ENCODE measurements at regions not wholly inside any gene's neighbourhood (a gene's known extent, or its start where the extent isn't known, plus 50 kb on each side); places are given as distances from the start of the nearest gene placed in this dataset.

- ChIA-PET POLR2A (no interaction called here), CTCF (ENCODE audit: unreplicated experiment) (no interaction called here)
- no peak for TF ChIP-seq EZH2phosphoT487 (IDR thresholded peaks at IDR 0.05; ENCODE audit: borderline replicate concordance, low read depth, low read length)
- TF ChIP-seq, protein P1, sequence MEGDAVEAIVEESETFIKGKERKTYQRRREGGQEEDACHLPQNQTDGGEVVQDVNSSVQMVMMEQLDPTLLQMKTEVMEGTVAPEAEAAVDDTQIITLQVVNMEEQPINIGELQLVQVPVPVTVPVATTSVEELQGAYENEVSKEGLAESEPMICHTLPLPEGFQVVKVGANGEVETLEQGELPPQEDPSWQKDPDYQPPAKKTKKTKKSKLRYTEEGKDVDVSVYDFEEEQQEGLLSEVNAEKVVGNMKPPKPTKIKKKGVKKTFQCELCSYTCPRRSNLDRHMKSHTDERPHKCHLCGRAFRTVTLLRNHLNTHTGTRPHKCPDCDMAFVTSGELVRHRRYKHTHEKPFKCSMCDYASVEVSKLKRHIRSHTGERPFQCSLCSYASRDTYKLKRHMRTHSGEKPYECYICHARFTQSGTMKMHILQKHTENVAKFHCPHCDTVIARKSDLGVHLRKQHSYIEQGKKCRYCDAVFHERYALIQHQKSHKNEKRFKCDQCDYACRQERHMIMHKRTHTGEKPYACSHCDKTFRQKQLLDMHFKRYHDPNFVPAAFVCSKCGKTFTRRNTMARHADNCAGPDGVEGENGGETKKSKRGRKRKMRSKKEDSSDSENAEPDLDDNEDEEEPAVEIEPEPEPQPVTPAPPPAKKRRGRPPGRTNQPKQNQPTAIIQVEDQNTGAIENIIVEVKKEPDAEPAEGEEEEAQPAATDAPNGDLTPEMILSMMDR (conservative IDR thresholded peaks at IDR 0.05; ENCODE audit: low read length): no peak
- Histone ChIP-seq H3K4me3 (ENCODE audit: low read depth, low read length, poor library complexity, severe bottlenecking) (no peak overlapping the region), H3K9me3 (ENCODE audit: low read length) (no peaks in the 10 kb centered on the region), H3K9me2 (ENCODE audit: insufficient read depth, low read length) (no peaks in the 10 kb centered on the region), H3K36me3 (ENCODE audit: insufficient read depth, low read length) (no peaks in the 10 kb centered on the region), H3K4me2 (ENCODE audit: low read length) (no peak overlapping the region), H4K20me1 (ENCODE audit: insufficient read depth, low read length) (no peaks in the 10 kb centered on the region), H3K79me2 (ENCODE audit: insufficient read depth, low read depth, low read length) (no peaks in the 10 kb centered on the region), H2AFZ (ENCODE audit: low read length) (no peak overlapping the region), H3K27ac (ENCODE audit: low read depth, low read length, poor library complexity, severe bottlenecking) (no peak overlapping the region), H3K4me1 (ENCODE audit: insufficient read depth, low read length, poor library complexity, severe bottlenecking) (no peaks in the 10 kb centered on the region)
- intact Hi-C loops (cut with micrococcal nuclease; ENCODE audit: unreplicated experiment): no loop called here
- no TSS peak for BruUV-seq (replicated peaks)
- DNase-seq (ENCODE audit: low spot score): no peak
Observed at GRCh38 chr1:191648939-191649338, 509.3 kb upstream of the RGS18 start.

- Histone ChIP-seq H3K9me3 (ENCODE audit: low read length) (no peaks in the 10 kb centered on the region), H3K4me3 (ENCODE audit: low read depth, low read length, poor library complexity, severe bottlenecking) (no peak overlapping the region), H3K36me3 (ENCODE audit: insufficient read depth, low read length) (no peaks in the 10 kb centered on the region), H3K27ac (ENCODE audit: low read depth, low read length, poor library complexity, severe bottlenecking) (no peak overlapping the region), H3K79me2 (ENCODE audit: insufficient read depth, low read depth, low read length) (no peaks in the 10 kb centered on the region), H3K4me2 (ENCODE audit: low read length) (no peak overlapping the region), H3K9me2 (ENCODE audit: insufficient read depth, low read length) (no peaks in the 10 kb centered on the region), H4K20me1 (ENCODE audit: insufficient read depth, low read length) (no peaks in the 10 kb centered on the region), H3K4me1 (ENCODE audit: insufficient read depth, low read length, poor library complexity, severe bottlenecking) (no peaks in the 10 kb centered on the region), H2AFZ (ENCODE audit: low read length) (no peak overlapping the region)
- intact Hi-C loops (cut with micrococcal nuclease; ENCODE audit: unreplicated experiment): no loop called here
- DNase-seq (ENCODE audit: low spot score): no peak
- ChIA-PET POLR2A (interaction anchor here (0.6 to 1.0 kb wide), 3 partner anchors 15 to 113 kb away, joined by 3 read pairs; no protein-coding TSS in a partner anchor), CTCF (ENCODE audit: unreplicated experiment) (no interaction called here)
- TF ChIP-seq, protein P1 (conservative IDR thresholded peaks at IDR 0.05; ENCODE audit: low read length): no peak
- TF ChIP-seq EZH2phosphoT487 (IDR thresholded peaks at IDR 0.05; ENCODE audit: borderline replicate concordance, low read depth, low read length): no peak
- no TSS peak for BruUV-seq (replicated peaks)
Observed at GRCh38 chr1:191662051-191662450, 496.2 kb upstream of the RGS18 start.

GRCh38 chr1:191662746-191663145 lies 495.5 kb upstream of the RGS18 start:
- H3K79me2 ChIP-seq (ENCODE audit: insufficient read depth, low read depth, low read length): no peaks in the 10 kb centered on the region
- CTCF ChIA-PET (ENCODE audit: unreplicated experiment): no interaction called here

More at GRCh38 chr1:191662746-191663145, 495.5 kb upstream of the RGS18 start:
- TF ChIP-seq EZH2phosphoT487 (IDR thresholded peaks at IDR 0.05; ENCODE audit: borderline replicate concordance, low read depth, low read length): no peak
- TF ChIP-seq, protein P1 (conservative IDR thresholded peaks at IDR 0.05; ENCODE audit: low read length): no peak
- Histone ChIP-seq H3K27ac (ENCODE audit: low read depth, low read length, poor library complexity, severe bottlenecking) (no peak overlapping the region), H3K36me3 (ENCODE audit: insufficient read depth, low read length) (no peaks in the 10 kb centered on the region), H3K9me2 (ENCODE audit: insufficient read depth, low read length) (no peaks in the 10 kb centered on the region), H3K9me3 (ENCODE audit: low read length) (no peaks in the 10 kb centered on the region), H2AFZ (ENCODE audit: low read length) (no peak overlapping the region), H3K4me2 (ENCODE audit: low read length) (no peak overlapping the region), H3K4me1 (ENCODE audit: insufficient read depth, low read length, poor library complexity, severe bottlenecking) (no peaks in the 10 kb centered on the region), H4K20me1 (ENCODE audit: insufficient read depth, low read length) (no peaks in the 10 kb centered on the region), H3K4me3 (ENCODE audit: low read depth, low read length, poor library complexity, severe bottlenecking) (no peak overlapping the region)
- POLR2A ChIA-PET: no interaction called here
- intact Hi-C loops (cut with micrococcal nuclease; ENCODE audit: unreplicated experiment): no loop called here
- no TSS peak for BruUV-seq (replicated peaks)
- no peak for DNase-seq (ENCODE audit: low spot score)

Measured in OCI-LY7 (cell line).